HEK293T (cell line): ENCODE measurements at regions not wholly inside any gene's neighbourhood (a gene's known extent, or its start where the extent isn't known, plus 50 kb on each side); places are given as distances from the start of the nearest gene placed in this dataset.

Experiments
- ARNT ChIP-seq: fragments of 450-650 bp; IDR thresholded peaks from 2 replicates; pipeline ENCODE4 v1.6.1; 2017; ENCODE audit warnings: mild to moderate bottlenecking
- BHLHE40 ChIP-seq: fragments of 450-650 bp; IDR thresholded peaks from 2 replicates; pipeline ENCODE4 v1.6.1; 2016; ENCODE audit warnings: mild to moderate bottlenecking, moderate library complexity, borderline replicate concordance
- CTBP1 ChIP-seq: fragments of 450-650 bp; IDR thresholded peaks from 2 replicates; pipeline ENCODE4 v1.6.1; 2016; ENCODE audit warnings: borderline replicate concordance
- ELF4 ChIP-seq: fragments of 450-650 bp; IDR thresholded peaks from 2 replicates; pipeline ENCODE4 v1.6.1; 2017; ENCODE audit warnings: antibody characterized with exemption
- FOXA1 ChIP-seq: fragments of 450-650 bp; IDR thresholded peaks from 2 replicates; pipeline ENCODE4 v1.6.1; 2016; ENCODE audit warnings: mild to moderate bottlenecking
- FOXK2 ChIP-seq: fragments of 450-650 bp; IDR thresholded peaks from 2 replicates; pipeline ENCODE4 v1.6.1; 2016; ENCODE audit warnings: mild to moderate bottlenecking
- FOXM1 ChIP-seq: fragments of 450-650 bp; IDR thresholded peaks from 2 replicates; pipeline ENCODE4 v1.6.1; 2017; ENCODE audit warnings: mild to moderate bottlenecking, borderline replicate concordance
- HDGF ChIP-seq: fragments of 450-650 bp; IDR thresholded peaks from 2 replicates; pipeline ENCODE4 v1.6.1; 2017; ENCODE audit warnings: antibody characterized with exemption, borderline replicate concordance
- L3MBTL2 ChIP-seq: fragments of 450-650 bp; conservative IDR thresholded peaks from 2 replicates; pipeline ENCODE4 v1.6.1; 2016; ENCODE audit warnings: mild to moderate bottlenecking
- SP1 ChIP-seq: fragments of 450-650 bp; IDR thresholded peaks from 2 replicates; pipeline ENCODE4 v1.6.1; 2017
- SUZ12 ChIP-seq: fragments of 450-650 bp; IDR thresholded peaks from 2 replicates; pipeline ENCODE4 v1.6.1; 2016; ENCODE audit warnings: mild to moderate bottlenecking
- TARDBP ChIP-seq: fragments of 450-650 bp; IDR thresholded peaks from 2 replicates; pipeline ENCODE4 v1.6.1; 2016
- ZNF384 ChIP-seq: fragments of 450-650 bp; IDR thresholded peaks from 2 replicates; pipeline ENCODE4 v1.6.1; 2016

- TF ChIP-seq ZNF384 (no peak), SUZ12 (no peak), HDGF (no peak), CTBP1 (no peak), FOXK2 (no peak), TARDBP (no peak), SP1 (no peak), FOXM1 (no peak), ELF4 (no peak), L3MBTL2 (no peak), BHLHE40 (no peak), FOXA1 (no peak), ARNT (no peak)
Measured at GRCh38 chr4:181536196-181536746, 706.9 kb upstream of the TENM3 start.
